ENCODE measurements at regions not wholly inside any gene's neighbourhood (a gene's known extent, or its start where the extent isn't known, plus 50 kb on each side); places are given as distances from the start of the nearest gene placed in this dataset.

- TF ChIP-seq, protein P1, sequence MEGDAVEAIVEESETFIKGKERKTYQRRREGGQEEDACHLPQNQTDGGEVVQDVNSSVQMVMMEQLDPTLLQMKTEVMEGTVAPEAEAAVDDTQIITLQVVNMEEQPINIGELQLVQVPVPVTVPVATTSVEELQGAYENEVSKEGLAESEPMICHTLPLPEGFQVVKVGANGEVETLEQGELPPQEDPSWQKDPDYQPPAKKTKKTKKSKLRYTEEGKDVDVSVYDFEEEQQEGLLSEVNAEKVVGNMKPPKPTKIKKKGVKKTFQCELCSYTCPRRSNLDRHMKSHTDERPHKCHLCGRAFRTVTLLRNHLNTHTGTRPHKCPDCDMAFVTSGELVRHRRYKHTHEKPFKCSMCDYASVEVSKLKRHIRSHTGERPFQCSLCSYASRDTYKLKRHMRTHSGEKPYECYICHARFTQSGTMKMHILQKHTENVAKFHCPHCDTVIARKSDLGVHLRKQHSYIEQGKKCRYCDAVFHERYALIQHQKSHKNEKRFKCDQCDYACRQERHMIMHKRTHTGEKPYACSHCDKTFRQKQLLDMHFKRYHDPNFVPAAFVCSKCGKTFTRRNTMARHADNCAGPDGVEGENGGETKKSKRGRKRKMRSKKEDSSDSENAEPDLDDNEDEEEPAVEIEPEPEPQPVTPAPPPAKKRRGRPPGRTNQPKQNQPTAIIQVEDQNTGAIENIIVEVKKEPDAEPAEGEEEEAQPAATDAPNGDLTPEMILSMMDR (IDR thresholded peaks at IDR 0.05): no peak
- no peak for TF ChIP-seq POLR2A (IDR thresholded peaks at IDR 0.05)
Measured at GRCh38 chr20:54849741-54850140, 374.3 kb downstream of the DOK5 start.
